A673 (cell line): ENCODE measurements at regions not wholly inside any gene's neighbourhood (a gene's known extent, or its start where the extent isn't known, plus 50 kb on each side); places are given as distances from the start of the nearest gene placed in this dataset.

Source experiments
- EZH2 ChIP-seq: fragments of 200-600 bp; sonication (generic); IDR thresholded peaks from 2 replicates; pipeline ENCODE4 v1.6.1; 2017; ENCODE audit warnings: borderline replicate concordance, low read depth, mild to moderate bottlenecking, mixed read lengths, antibody characterized with exemption, low read length; ENCODE audit not compliant: poor library complexity, severe bottlenecking
- TF ChIP-seq, protein P1 (sequence below): fragments of 300-800, 200-600 bp; sonication (generic); conservative IDR thresholded peaks from 2 replicates; pipeline ENCODE4 v1.5.1; 2017; ENCODE audit warnings: low read depth, mild to moderate bottlenecking, antibody characterized with exemption, low read length, moderate library complexity, mixed read lengths

GRCh38 chrX:45794995-45795337, 594.3 kb upstream of the DIPK2B start:
- TF ChIP-seq, protein P1, sequence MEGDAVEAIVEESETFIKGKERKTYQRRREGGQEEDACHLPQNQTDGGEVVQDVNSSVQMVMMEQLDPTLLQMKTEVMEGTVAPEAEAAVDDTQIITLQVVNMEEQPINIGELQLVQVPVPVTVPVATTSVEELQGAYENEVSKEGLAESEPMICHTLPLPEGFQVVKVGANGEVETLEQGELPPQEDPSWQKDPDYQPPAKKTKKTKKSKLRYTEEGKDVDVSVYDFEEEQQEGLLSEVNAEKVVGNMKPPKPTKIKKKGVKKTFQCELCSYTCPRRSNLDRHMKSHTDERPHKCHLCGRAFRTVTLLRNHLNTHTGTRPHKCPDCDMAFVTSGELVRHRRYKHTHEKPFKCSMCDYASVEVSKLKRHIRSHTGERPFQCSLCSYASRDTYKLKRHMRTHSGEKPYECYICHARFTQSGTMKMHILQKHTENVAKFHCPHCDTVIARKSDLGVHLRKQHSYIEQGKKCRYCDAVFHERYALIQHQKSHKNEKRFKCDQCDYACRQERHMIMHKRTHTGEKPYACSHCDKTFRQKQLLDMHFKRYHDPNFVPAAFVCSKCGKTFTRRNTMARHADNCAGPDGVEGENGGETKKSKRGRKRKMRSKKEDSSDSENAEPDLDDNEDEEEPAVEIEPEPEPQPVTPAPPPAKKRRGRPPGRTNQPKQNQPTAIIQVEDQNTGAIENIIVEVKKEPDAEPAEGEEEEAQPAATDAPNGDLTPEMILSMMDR = no peak
- TF ChIP-seq EZH2 = no peak
